ENCODE measurements at regions not wholly inside any gene's neighbourhood (a gene's known extent, or its start where the extent isn't known, plus 50 kb on each side); places are given as distances from the start of the nearest gene placed in this dataset.

GRCh38 chr7:50832744-50833143 is 50.0 kb upstream of the GRB10 start:
- TF ChIP-seq CTCF (IDR thresholded peaks at IDR 0.05) (no peak), POLR2AphosphoS5 (IDR thresholded peaks at IDR 0.05) (no peak), POLR2A (IDR thresholded peaks at IDR 0.05) (no peak), EP300 (IDR thresholded peaks at IDR 0.05) (no peak)
